Activated CD4-positive, alpha-beta T cell treated with anti-CD3 and anti-CD28 coated beads, Interleukin-2, amount 10 ng/mL, durations not matched to agents 24 days and 14 days (primary cell): ENCODE measurements at regions not wholly inside any gene's neighbourhood (a gene's known extent, or its start where the extent isn't known, plus 50 kb on each side); places are given as distances from the start of the nearest gene placed in this dataset.

Experiments
- DNase-seq: peaks from one replicate; pipeline ENCODE4 v3.0.0; 2022
- H3K27ac Mint-ChIP-seq: one replicate; pipeline ENCODE4 v1.8.0; 2022; ENCODE audit warnings: mild to moderate bottlenecking, mixed read lengths
- H3K27me3 Mint-ChIP-seq: one replicate; pipeline ENCODE4 v1.8.0; 2022; ENCODE audit warnings: mixed read lengths
- H3K36me3 Mint-ChIP-seq: one replicate; pipeline ENCODE4 v1.8.0; 2022; ENCODE audit warnings: low read depth, mild to moderate bottlenecking, mixed read lengths
- H3K4me1 Mint-ChIP-seq: one replicate; pipeline ENCODE4 v1.8.0; 2021; ENCODE audit warnings: mixed read lengths
- H3K4me3 Mint-ChIP-seq: one replicate; pipeline ENCODE4 v1.8.0; 2022; ENCODE audit warnings: mild to moderate bottlenecking, moderate library complexity, mixed read lengths
- H3K9me3 Mint-ChIP-seq: one replicate; pipeline ENCODE4 v1.8.0; 2021; ENCODE audit warnings: mixed read lengths
- intact Hi-C: fragments of 100-400 bp; cut with micrococcal nuclease; formaldehyde crosslinking; loops from one replicate; pipeline ENCODE4 v1.15.1; 2023

DNA sequence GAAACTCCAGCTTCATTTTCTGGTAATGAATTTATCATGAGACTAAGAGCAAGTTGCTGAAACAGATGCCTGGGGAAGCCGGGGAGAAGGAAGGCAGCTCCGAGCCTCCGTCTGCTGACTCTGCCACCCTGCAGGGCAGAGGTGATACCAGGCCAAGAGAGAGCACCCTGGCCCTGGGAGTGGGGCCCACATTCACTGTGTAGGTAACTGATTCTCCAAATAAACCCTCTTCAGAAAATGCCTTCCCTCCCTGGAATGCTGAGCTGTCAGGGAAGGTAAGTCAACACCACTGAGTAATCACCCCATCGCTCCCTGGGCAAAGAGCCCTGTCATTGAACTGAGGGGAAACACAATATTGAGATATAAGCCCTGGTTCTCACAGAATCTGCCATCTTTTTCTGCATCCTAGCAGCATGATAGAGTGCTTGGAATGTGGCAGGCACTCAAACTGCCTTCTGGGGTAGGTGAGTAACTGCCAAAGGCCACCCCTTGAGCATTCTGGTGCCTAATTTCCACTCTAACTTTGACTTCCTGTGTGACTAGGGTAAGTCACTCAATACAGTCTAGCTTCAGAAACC is 147.6 kb downstream of the SPATA19 start:
- no peak overlapping the region for H3K27ac Mint-ChIP-seq
- no peak for DNase-seq
- no peaks in the 10 kb centered on the region for H3K9me3 Mint-ChIP-seq
- no peaks in the 10 kb centered on the region for H3K4me1 Mint-ChIP-seq
- intact Hi-C loops = no loop called here
- H3K27me3 Mint-ChIP-seq = no peaks in the 10 kb centered on the region
- H3K36me3 Mint-ChIP-seq = no peaks in the 10 kb centered on the region
- H3K4me3 Mint-ChIP-seq = no peak overlapping the region

DNA sequence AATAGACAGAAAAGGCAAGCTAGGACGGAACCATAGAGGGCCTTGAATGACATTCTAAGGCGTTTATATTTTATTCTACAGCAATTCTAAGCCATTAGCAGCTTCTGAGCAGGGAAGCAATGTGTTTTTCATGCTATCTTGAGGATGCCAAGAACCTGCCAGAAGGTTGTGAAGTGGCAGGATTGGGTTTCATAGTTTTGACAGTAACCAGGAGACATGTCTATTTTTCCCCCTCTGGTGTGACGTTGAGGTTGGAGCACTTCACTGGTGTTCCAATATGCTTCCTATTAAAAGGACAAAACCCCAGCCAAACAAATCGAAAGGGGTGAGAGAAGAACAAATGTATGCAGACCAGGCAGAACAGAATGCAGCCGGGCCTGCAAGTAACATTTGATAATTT is 148.2 kb downstream of the SPATA19 start:
- H3K4me3 Mint-ChIP-seq = no peak overlapping the region
- no peaks in the 10 kb centered on the region for H3K36me3 Mint-ChIP-seq
- no peak overlapping the region for H3K27ac Mint-ChIP-seq
- no peaks in the 10 kb centered on the region for H3K4me1 Mint-ChIP-seq
- no peaks in the 10 kb centered on the region for H3K27me3 Mint-ChIP-seq
- no peaks in the 10 kb centered on the region for H3K9me3 Mint-ChIP-seq
- no peak for DNase-seq
- intact Hi-C loops = no loop called here

DNA sequence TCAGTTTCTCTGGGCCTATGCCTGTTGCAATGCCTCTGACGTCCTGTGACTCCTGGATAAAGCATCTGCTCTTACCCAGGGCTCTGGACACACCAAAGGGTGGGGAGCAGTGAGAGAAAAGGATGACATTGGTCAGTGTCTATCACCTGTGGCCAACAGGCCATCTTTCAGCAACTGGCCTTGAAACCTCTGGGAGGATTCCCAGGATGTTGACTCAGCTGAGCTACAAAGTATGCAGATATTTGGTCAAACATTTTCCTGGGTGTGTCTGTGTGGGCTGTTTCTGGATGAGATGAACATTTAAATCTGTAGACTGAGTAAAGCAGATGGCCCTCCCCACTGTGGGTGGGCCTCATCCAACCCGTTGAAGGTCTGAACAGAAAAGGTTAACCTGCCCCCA is 149.9 kb downstream of the SPATA19 start:
- no peaks in the 10 kb centered on the region for H3K9me3 Mint-ChIP-seq
- DNase-seq = no peak
- no peak overlapping the region for H3K4me3 Mint-ChIP-seq
- no peak overlapping the region for H3K27ac Mint-ChIP-seq
- no peaks in the 10 kb centered on the region for H3K27me3 Mint-ChIP-seq
- no peaks in the 10 kb centered on the region for H3K4me1 Mint-ChIP-seq
- H3K36me3 Mint-ChIP-seq = no peaks in the 10 kb centered on the region
- intact Hi-C loops = no loop called here

DNA sequence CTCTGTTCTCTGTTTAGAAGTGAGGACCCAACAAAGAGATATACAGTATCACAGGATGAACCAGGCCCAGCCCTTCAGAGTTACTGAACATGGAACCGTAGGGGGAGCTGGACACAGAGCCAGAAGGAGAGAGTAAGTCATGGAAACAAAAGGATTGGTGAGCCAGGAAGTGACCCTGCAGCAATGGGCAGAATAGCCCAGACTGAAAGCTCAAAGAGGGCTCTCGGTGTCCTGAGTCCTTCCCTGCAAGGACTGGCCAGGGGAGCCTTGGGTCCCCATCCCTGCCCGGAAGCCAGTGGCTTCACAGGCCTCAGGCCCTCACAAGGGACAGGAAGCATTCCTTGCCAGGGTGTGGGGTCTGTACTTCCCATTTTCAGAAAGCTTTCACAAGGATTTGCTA is 150.6 kb downstream of the SPATA19 start:
- intact Hi-C loops = no loop called here
- Mint-ChIP-seq H3K27ac (no peak overlapping the region), H3K4me3 (no peak overlapping the region), H3K27me3 (no peaks in the 10 kb centered on the region), H3K36me3 (no peaks in the 10 kb centered on the region), H3K9me3 (no peaks in the 10 kb centered on the region), H3K4me1 (no peaks in the 10 kb centered on the region)
- no peak for DNase-seq

DNA sequence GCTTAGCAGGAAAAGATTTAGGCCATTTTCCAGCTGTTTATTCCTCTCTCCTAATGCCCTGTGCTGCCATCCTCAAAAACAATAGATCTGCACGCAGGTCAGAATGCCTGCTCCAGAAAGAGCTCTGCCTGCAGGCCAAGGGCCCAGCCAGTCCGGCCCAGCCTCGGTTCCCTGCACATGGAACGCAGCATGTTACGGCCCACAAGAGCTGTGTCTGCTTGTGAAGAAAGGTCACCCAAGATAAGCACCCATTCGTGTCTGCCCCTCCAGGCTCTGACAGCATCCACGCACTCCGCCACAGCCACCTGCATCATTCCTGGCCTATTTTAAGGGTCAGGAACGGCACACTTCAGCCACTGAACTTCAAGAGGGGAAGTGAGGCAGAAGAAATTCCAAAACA is 152.2 kb downstream of the SPATA19 start:
- no peaks in the 10 kb centered on the region for H3K27me3 Mint-ChIP-seq
- no peaks in the 10 kb centered on the region for H3K4me1 Mint-ChIP-seq
- no peaks in the 10 kb centered on the region for H3K36me3 Mint-ChIP-seq
- H3K27ac Mint-ChIP-seq = no peak overlapping the region
- H3K4me3 Mint-ChIP-seq = no peak overlapping the region
- no peak for DNase-seq
- intact Hi-C loops = no loop called here
- H3K9me3 Mint-ChIP-seq = no peaks in the 10 kb centered on the region

DNA sequence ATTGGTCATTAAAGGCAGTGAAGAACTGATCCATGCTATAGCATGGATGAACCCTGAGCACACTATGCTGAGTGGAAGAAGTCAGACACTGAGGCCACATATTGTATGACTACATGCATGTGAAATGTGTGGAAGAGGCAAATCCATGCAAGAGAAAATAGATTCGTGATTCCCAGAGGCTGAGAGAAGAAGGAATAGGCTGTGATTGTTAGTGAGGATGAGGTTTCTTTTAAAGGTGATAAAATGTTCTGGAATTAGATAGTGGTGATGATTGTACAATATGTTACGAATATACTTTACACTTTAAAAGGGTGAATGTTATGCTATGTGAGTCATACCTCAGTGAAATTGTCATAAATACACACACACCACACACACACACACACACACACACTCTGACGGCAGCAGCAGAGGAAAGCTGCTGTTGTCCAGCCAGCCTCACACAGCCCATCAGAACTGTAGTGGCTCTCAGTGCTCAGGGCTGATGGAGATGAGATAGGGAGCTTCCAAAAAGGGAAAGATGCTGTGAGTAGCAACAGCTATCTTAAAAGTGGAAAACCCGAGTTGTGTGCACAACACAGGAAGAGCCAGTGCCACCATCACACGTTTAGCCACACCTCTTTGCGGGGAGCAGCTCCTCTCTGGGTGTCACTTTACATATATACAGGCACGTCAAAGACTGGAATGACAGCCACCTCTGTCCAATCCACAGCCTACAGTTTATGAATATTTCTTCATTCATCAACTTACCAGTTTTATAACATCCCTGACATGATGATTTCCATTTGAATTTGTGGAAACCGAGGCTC is 153.0 kb downstream of the SPATA19 start:
- intact Hi-C loops = no loop called here
- Mint-ChIP-seq H3K27ac (no peak overlapping the region), H3K36me3 (no peaks in the 10 kb centered on the region), H3K9me3 (no peaks in the 10 kb centered on the region), H3K4me3 (no peak overlapping the region), H3K27me3 (no peaks in the 10 kb centered on the region), H3K4me1 (no peaks in the 10 kb centered on the region)
- no peak for DNase-seq

DNA sequence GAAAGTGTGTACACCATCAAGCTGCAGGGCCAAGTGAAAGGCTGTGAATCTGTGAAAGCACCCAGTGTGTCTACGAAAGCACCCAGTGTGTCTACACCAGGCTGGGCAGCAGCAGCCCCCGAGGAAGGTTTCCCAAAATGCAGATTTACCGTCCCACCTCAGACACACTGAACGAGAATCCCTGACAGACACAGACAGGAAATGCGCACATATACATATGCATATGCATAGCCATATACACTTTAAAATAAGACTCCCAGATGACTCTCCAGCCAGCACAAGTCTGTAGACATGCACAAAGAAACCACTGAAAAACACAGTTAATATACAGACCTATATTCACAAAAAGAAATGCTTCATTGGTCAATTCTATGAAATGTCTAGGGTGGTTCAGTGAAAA is 155.5 kb upstream of the OPCML start:
- intact Hi-C loops = no loop called here
- H3K27ac Mint-ChIP-seq = no peak overlapping the region
- no peaks in the 10 kb centered on the region for H3K36me3 Mint-ChIP-seq
- H3K4me3 Mint-ChIP-seq = no peak overlapping the region
- H3K4me1 Mint-ChIP-seq = no peaks in the 10 kb centered on the region
- H3K9me3 Mint-ChIP-seq = no peaks in the 10 kb centered on the region
- no peak for DNase-seq
- H3K27me3 Mint-ChIP-seq = no peaks in the 10 kb centered on the region

DNA sequence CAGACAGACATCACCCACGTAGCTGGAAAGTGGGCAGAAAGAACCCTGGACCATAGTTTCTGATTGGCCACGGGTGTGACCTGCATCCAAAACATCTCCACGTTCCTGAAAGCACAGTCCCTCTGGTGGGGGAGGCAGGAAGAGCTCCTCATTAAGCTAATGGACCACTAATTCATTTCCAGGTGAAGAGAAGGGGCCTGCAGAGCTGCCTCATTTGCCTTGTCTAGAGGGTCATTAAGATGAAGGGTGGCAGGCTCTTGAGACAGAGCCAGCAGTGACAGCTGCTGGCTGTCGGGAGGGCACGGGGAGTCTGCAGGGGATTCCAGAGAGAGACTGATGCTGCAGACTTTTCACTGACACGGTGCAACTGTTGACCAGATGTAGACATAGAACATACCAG is 149.6 kb upstream of the OPCML start:
- H3K9me3 Mint-ChIP-seq = no peaks in the 10 kb centered on the region
- intact Hi-C loops = no loop called here
- DNase-seq = no peak
- H3K36me3 Mint-ChIP-seq = no peaks in the 10 kb centered on the region
- H3K27ac Mint-ChIP-seq = no peak overlapping the region
- H3K27me3 Mint-ChIP-seq = peaks cover 2% of the 10 kb centered on the region
- no peak overlapping the region for H3K4me3 Mint-ChIP-seq
- H3K4me1 Mint-ChIP-seq = no peaks in the 10 kb centered on the region

DNA sequence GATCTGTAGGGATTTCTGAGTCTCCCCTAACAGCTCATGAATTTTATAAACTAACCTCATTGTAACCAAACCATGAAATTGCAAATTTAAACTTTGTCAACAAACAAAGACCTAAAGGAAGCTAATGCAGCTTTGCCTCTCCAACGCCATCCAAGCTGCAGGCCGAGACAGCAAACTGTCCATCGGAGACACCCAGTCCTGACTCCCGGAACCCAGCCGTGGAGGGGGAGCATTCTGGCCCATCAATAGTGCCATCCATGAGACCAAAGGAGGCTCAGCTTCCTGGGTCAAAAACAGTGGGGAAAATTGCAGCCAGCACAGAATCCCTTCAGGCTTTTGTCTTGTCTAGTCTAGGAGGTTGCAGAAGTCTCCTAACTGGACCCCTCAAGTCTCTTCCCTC is 147.6 kb upstream of the OPCML start:
- intact Hi-C loops = no loop called here
- DNase-seq = no peak
- Mint-ChIP-seq H3K36me3 (no peaks in the 10 kb centered on the region), H3K4me3 (no peak overlapping the region), H3K9me3 (no peaks in the 10 kb centered on the region), H3K27ac (no peak overlapping the region), H3K4me1 (no peaks in the 10 kb centered on the region), H3K27me3 (peaks cover 2% of the 10 kb centered on the region)

DNA sequence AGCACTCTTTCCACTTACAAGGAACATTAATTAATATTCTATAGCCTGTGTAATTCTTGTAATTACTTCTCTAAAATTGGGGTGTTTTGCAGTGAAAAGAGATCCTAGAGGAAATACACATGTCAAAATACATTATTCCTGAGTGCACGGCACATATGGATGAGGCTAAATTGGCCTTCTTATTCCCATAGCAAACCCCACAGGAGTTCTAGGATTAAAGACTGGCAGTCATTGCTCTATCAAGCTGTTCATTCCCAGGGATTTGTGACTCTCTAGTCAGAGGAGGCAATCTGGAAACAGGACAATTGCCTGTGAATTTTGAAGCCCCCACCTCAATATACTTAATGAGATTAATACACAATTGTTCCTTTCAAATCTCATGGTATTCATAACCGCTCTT is 145.9 kb upstream of the OPCML start:
- Mint-ChIP-seq H3K27ac (no peak overlapping the region), H3K4me3 (no peak overlapping the region), H3K36me3 (no peaks in the 10 kb centered on the region), H3K4me1 (no peaks in the 10 kb centered on the region), H3K27me3 (peaks cover 2% of the 10 kb centered on the region), H3K9me3 (no peaks in the 10 kb centered on the region)
- intact Hi-C loops = no loop called here
- DNase-seq = no peak

DNA sequence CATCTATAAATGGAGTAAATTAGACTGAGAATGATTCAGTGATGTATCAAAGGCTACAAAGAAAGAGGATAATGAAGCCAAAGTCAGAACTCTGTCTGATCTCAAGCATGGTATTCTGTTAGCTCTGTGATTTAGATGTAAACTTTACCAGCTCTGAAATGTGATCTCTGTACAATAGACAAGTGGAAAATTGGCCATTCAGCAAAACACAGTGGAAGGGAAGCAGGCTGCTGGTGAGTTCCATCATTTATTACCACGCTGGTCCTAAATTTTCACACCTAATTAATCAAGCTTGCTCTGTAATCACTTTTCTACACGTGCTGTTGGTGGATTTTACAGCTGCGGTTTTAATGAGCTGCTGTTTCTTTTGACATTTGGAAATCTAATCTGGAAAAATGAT is 145.1 kb upstream of the OPCML start:
- no peaks in the 10 kb centered on the region for H3K4me1 Mint-ChIP-seq
- no peaks in the 10 kb centered on the region for H3K27me3 Mint-ChIP-seq
- intact Hi-C loops = no loop called here
- no peak overlapping the region for H3K27ac Mint-ChIP-seq
- no peaks in the 10 kb centered on the region for H3K36me3 Mint-ChIP-seq
- H3K4me3 Mint-ChIP-seq = no peak overlapping the region
- H3K9me3 Mint-ChIP-seq = no peaks in the 10 kb centered on the region
- no peak for DNase-seq

DNA sequence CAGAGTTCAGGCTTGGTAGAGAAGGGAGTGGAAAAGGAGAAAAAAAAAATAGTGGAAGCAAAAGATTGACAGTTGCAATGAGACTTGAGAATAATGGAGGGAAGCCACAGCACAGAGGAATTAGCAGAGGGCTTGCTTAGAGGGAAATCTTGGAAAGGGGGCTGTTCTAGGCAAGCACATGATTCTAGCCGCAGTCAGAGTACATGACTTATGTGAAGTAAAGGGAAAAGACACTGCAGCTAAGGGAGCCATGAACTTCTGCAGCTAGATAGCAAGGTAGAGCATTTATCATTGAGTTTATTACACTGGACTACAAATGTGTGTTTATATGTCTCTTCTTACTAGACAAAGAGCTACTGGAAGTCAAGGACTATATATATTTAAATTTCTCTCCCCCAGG is 144.0 kb upstream of the OPCML start:
- Mint-ChIP-seq H3K27me3 (no peaks in the 10 kb centered on the region), H3K27ac (no peak overlapping the region), H3K4me1 (no peaks in the 10 kb centered on the region), H3K9me3 (no peaks in the 10 kb centered on the region), H3K36me3 (no peaks in the 10 kb centered on the region), H3K4me3 (no peak overlapping the region)
- intact Hi-C loops = no loop called here
- no peak for DNase-seq

DNA sequence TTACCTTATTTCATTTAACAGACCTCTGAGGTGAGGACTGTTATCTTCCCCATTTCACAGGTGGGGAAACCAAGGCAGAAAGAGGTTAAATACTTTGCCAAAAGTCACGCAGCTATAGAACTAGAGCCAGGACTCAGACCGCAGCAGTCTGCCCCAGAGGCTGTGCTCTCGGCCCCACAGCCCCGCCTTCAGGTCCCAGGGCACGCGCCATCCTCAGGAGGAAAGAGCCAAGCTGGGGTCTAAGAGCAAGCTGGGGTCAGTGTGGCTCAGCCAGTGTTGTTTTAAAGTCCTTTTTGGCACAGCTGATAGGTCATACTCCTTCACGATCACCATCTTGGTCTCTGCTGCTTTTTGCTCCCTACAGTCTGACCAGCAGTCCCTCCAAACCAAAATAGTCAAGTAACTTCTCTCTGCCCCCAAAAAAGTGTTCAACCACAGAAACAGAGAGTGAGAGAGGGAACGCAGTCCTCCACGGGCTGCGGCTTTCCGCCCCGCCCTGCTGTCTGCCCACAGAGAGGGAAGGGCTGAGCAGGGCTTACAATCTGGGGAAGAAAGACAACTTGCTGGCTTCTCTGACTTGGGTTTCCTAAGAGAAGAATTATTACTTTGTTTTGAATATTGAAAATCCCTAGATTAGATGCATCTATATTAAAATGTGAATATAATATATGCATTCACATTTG is 137.2 kb upstream of the OPCML start:
- no peak for DNase-seq
- intact Hi-C loops = no loop called here
- Mint-ChIP-seq H3K27me3 (no peaks in the 10 kb centered on the region), H3K27ac (no peak overlapping the region), H3K4me1 (no peaks in the 10 kb centered on the region), H3K9me3 (no peaks in the 10 kb centered on the region), H3K36me3 (no peaks in the 10 kb centered on the region), H3K4me3 (no peak overlapping the region)

DNA sequence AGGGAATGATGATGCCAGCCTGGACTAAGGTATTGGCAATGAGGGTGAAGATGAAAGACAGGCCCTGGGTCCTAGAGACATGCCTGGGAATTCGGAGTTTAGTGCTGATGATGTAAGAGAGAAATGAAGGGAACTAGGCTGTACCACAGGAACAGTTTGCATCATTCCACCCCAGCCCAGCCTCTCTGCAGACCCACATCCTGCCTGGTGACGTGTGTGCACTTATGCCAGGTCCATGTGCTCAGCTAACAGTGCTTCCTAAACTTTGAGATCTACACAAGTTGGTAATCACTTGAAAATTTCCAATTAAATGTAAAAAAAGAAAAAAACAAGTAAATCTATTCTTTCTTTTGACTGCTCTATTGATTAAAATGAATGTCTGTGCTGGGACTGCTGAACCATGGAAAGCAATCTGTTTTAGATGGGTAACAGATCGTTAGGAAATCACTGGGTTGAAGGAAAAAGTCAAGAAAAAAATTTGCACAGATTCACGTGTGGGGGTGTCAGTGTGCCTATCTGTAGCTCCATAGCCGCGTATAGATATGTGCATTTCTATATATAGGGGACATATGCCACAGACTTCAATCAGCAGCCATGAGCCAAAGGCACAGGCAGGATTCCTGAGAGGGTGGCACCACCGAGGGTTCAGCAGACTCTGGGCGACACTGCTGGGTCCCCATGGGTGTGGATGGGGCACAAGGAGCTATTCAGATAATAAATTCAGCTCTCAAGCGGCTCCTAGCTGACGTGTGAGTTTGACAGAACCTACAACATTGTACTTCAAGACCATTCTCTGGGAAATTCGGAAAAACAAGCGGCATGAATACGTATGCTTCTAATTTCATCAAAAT is 131.1 kb upstream of the OPCML start:
- H3K36me3 Mint-ChIP-seq = no peaks in the 10 kb centered on the region
- no peak overlapping the region for H3K4me3 Mint-ChIP-seq
- H3K27me3 Mint-ChIP-seq = no peaks in the 10 kb centered on the region
- no peaks in the 10 kb centered on the region for H3K4me1 Mint-ChIP-seq
- H3K27ac Mint-ChIP-seq = no peak overlapping the region
- intact Hi-C loops = no loop called here
- no peaks in the 10 kb centered on the region for H3K9me3 Mint-ChIP-seq
- DNase-seq = no peak
